Activated CD8-positive, alpha-beta memory T cell treated with anti-CD3 and anti-CD28 coated beads for 4 hours (primary cell): ENCODE measurements at regions not wholly inside any gene's neighbourhood (a gene's known extent, or its start where the extent isn't known, plus 50 kb on each side); places are given as distances from the start of the nearest gene placed in this dataset.
A peak's percentile ranks its signal among the peaks of the same experiment; 100 is the strongest.
"Not testable (repeated sequence)": the region's sequence is repeated elsewhere in the genome, so short reads cannot be mapped to it uniquely, and the experiment has no call there.

Source experiments
- DNase-seq, 2 donors: peaks; one replicate each; pipeline ENCODE4 v3.0.0-alpha.2; 2020; ENCODE audit warnings: low read depth in 2 of 2

- no peak for DNase-seq
Measured at GRCh38 chr6:85357651-85358050, 92.2 kb upstream of the NT5E start.

GRCh38 chr6:85356743-85357142, 93.1 kb upstream of the NT5E start:
- DNase-seq, result not testable (repeated sequence)

GRCh38 chr6:85355816-85356215, 94.1 kb upstream of the NT5E start:
- DNase-seq, result no peak

GRCh38 chr6:85354761-85355618, 94.9 kb upstream of the NT5E start:
- peak; percentile 29 to 39 for DNase-seq

GRCh38 chr6:85353012-85353411, 96.9 kb upstream of the NT5E start:
- no peak for DNase-seq

GRCh38 chr6:85348643-85349042, 101.2 kb upstream of the NT5E start:
- no peak for DNase-seq

- DNase-seq, result no peak
Measured at GRCh38 chr6:85347812-85348211, 102.1 kb upstream of the NT5E start.

GRCh38 chr6:85346196-85346595, 103.7 kb upstream of the NT5E start:
- no peak for DNase-seq

GRCh38 chr6:85344996-85345395, 104.9 kb upstream of the NT5E start:
- DNase-seq, result no peak

GRCh38 chr6:85343428-85343827, 106.5 kb upstream of the NT5E start:
- no peak for DNase-seq

- DNase-seq, result no peak
Measured at GRCh38 chr6:85329196-85329595, 120.7 kb upstream of the NT5E start.

- DNase-seq, result not testable (repeated sequence)
Measured at GRCh38 chr6:85325811-85326210, 124.1 kb upstream of the NT5E start.

- peak; percentile 19 to 35 for DNase-seq
Measured at GRCh38 chr6:85323435-85324040, 126.3 kb upstream of the NT5E start.

- DNase-seq, result no peak
Measured at GRCh38 chr6:85322446-85323105, 127.3 kb upstream of the NT5E start.

- no peak for DNase-seq
Measured at GRCh38 chr6:85321906-85322305, 128.0 kb upstream of the NT5E start.

- DNase-seq, result no peak
Measured at GRCh38 chr6:85314586-85314985, 135.3 kb upstream of the NT5E start.

- no peak for DNase-seq
Measured at GRCh38 chr6:85300581-85300980, 149.3 kb upstream of the NT5E start.

GRCh38 chr6:85298553-85298952, 151.3 kb upstream of the NT5E start:
- DNase-seq, result no peak

- no peak for DNase-seq
Measured at GRCh38 chr6:85291326-85291725, 158.6 kb upstream of the NT5E start.

- DNase-seq, result no peak
Measured at GRCh38 chr6:85287654-85288053, 162.2 kb upstream of the NT5E start.

- DNase-seq, result no peak
Measured at GRCh38 chr6:85287158-85287557, 162.7 kb upstream of the NT5E start.

GRCh38 chr6:85286507-85286906, 163.4 kb upstream of the NT5E start:
- DNase-seq, result not testable (repeated sequence)

GRCh38 chr6:85285934-85286333, 163.9 kb upstream of the NT5E start:
- DNase-seq, result no peak
